CD4-positive, alpha-beta T cell treated with Interleukin-4 for 4 hours (primary cell): ENCODE measurements at regions not wholly inside any gene's neighbourhood (a gene's known extent, or its start where the extent isn't known, plus 50 kb on each side); places are given as distances from the start of the nearest gene placed in this dataset.
"Not testable (repeated sequence)": the region's sequence is repeated elsewhere in the genome, so short reads cannot be mapped to it uniquely, and the experiment has no call there.

ENCODE experiments used
- DNase-seq: peaks from one replicate; pipeline ENCODE4 v3.0.0-alpha.2; 2020

GRCh38 chr19:28614634-28615545 is 598.1 kb downstream of the UQCRFS1 start:
- no peak for DNase-seq

- DNase-seq, result no peak
Observed at GRCh38 chr19:28612275-28612769, 600.6 kb downstream of the UQCRFS1 start.

GRCh38 chr19:28611227-28611914 is 601.6 kb downstream of the UQCRFS1 start:
- not testable (repeated sequence) for DNase-seq

- no peak for DNase-seq
Observed at GRCh38 chr19:28610731-28611130, 602.2 kb downstream of the UQCRFS1 start.

DNA sequence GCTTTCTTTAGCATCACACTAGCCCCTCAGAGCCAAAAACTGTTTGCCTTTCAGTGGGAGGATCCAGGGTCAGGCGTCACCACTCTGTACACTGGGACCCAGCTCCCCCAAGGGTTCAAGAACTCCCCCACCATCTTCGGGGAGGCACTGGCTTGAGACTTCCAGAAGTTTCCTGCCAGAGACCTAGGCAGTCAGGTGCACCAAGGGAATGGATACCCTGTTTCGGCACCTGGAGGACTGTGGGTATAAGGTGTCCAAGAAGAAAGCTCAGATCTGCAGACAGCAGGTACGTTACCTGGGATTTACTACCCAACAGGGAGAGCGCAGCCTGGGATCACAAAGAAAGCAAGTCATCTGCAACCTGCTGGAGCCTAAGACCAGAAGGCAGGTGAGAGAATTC is 603.0 kb downstream of the UQCRFS1 start:
- DNase-seq, result no peak

DNA sequence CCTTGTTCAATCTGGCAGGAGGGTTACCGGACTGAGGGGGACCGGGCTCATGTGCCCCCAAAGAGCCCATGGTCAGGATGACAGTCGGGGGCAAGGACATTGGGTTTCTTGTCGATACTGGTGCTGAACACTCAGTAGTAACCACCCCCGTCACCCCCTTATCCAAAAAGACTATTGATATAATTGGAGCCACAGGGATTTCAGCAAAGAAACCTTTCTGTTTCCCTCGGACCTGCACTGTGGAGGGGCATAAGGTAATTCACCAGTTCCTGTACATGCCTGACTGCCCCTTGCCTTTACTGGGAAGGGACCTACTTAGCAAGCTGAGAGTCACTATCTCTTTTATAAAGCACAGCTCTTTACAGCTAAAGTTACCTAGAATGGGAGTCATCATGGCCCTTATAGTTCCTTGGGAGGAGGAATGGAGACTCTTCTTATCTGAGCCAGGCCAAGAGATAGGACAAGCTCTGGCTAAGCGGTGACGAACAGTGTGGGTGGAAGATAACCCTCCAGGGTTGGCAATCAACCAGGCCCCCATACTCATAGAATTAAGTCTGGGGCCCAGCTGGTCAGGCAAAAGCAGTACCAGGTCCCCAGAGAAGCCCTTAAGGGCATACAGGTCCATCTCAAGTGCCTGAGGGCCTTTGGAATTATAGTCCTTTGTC is 603.7 kb downstream of the UQCRFS1 start:
- DNase-seq, result no peak

GRCh38 chr19:28608292-28608691 is 604.7 kb downstream of the UQCRFS1 start:
- no peak for DNase-seq

DNA sequence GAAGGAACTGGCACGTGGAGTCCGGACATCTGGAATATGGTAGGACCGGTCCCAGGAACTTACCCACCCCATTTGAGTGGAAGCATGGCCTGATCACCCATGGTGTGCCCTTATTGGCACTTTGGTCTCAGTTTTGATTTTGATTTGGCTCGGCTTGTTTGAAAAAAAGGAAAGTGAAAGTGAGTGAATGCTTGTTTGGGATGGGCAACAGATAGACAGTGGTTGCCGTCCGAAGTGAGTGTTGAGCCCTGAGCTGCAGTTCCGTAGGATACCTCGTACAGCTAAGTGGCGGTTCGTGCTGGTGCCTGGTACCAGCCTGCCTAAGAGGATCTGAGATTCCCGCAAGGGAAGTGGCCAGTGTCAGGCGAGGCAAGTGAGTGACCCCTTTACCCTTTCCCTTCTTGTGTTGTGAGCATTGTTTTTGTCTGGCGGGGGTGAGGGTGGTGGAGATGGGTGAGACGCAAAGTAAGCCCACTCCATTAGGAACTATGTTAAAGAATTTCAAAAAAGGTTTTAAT is 605.8 kb downstream of the UQCRFS1 start:
- no peak for DNase-seq

DNA sequence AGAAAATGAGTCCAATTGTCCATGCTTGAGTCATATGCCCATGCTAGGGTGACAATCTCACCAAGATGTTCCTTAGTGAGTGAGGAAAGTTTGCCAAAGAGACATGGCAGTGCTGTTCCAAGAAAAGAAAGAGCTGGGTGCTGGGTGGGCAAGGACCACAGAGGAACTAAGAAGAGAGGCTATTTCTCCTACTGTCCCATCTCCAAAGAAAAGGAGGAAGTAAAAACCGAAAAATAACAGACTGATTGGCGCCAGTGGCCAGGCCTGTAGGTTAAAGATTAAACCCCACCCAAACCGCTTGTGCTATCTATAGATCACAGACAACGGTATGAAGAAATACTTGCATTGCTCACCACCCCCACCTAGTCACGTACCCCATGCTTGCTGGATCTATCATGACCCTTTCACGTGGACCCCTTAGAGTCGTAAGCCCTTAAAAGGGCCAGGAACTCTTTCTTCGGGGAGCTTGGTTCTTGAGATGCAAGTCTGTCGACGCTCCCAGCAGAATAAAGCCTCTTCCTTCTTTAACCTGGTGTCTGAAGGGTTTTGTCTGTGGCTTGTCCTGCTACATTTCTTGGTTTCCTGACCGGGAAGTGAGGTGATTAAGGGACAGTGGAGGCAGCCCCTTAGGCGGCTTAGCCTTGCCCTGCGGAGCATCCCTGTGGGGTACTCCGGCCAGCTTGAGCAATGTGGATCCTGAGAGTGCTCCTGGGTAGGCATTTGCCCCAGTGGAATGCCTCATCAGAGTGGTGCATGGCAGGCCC is 606.5 kb downstream of the UQCRFS1 start:
- no peak for DNase-seq

DNA sequence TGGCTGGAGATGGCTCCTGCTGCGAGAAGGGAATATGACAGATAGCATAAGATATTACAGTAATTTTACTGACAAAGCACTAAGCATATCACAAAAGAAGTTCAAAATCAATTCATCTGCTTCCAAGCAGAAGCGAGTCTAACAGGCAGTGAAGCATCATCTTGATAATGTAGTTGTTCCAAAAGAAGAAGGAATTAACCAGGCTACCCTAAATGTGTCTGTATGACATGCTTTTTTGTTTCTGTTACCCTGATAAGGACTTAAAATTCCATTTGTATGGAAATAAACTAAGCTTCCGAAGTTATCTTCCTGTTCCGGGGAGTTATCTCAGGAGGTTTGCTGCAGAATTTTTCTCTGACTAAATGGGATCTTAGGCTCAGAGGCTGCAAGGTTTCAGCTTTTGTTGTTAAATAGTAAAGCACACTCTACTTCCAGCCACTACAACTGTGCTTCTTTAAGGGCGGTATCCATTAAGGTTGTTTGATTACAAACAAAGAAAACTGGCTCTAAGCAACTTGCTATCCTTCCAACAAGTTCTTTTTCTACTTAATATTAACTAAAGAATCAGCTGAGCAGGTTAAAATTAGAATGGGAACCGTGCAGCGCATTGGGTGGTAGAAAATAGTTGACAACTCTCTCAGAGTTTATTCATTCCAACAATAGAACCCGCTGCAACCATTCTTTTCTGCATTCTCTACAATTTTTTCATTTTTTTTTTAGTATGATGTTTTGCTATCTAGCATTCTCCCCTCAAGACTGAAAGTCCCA is 607.3 kb downstream of the UQCRFS1 start:
- no peak for DNase-seq

- no peak for DNase-seq
Observed at GRCh38 chr19:28603453-28603852, 609.5 kb downstream of the UQCRFS1 start.

- no peak for DNase-seq
Observed at GRCh38 chr19:28602675-28603298, 610.2 kb downstream of the UQCRFS1 start.

- DNase-seq, result no peak
Observed at GRCh38 chr19:28601723-28602440, 611.1 kb downstream of the UQCRFS1 start.

GRCh38 chr19:28598861-28599260 is 614.1 kb downstream of the UQCRFS1 start:
- DNase-seq, result no peak

- DNase-seq, result no peak
Observed at GRCh38 chr19:28596561-28597071, 616.3 kb downstream of the UQCRFS1 start.

- DNase-seq, result no peak
Observed at GRCh38 chr19:28595722-28596480, 617.0 kb downstream of the UQCRFS1 start.

DNA sequence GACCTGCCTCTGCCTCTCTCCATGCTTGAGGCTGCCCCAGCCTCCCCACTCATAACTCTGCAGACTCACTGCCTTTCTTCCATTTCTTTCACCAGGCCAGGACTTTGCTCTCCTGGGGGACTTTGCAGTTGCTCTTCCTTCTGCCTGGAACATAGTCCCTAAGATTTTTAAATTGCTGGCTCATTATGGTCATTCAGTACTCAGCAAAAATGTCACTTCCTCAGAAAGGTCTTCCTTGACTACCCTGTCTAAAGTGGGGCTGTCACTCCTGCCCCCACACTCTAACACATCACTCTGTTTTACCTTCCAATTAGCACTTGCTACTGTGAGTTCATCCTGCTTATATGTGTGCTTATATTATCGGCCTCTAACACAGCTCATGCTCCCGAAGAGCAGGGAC is 618.2 kb downstream of the UQCRFS1 start:
- DNase-seq, result no peak

DNA sequence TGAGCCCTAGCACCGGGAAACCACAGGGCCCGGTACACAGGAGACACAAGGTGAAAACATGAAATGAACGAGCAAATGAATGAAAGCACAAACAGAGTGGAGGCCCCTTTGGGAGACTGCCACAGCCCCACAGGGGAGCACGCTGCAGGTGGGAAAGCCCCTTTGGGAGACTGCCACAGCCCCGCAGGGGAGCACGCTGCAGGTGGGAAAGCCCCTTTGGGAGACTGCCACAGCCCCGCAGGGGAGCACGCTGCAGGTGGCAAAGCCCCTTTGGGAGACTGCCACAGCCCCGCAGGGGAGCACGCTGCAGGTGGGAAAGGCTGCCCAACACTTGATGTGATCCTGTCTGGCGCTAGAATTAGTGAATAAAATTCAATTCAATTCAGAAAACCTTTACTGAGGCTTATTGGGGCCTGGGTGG is 623.0 kb downstream of the UQCRFS1 start:
- not testable (repeated sequence) for DNase-seq

DNA sequence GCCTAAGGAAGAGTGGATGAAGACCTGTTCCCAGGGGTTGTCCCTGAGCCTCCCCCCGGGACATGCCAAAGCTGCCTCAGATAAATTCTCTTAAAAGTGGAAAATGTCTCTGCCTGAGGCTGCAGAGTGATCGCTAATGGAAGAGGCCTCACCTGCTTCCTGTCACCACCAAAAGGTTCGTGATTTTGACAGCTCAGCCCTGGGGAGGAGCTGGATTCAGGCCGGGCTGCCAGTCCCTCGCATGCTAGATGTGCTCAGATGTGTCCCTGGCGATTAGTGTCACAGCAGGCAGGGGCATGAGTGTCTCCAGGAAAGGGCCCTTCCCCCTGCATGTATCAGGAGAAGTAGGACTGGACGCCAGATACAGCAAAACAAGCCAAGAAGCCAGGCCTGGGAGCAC is 626.5 kb downstream of the UQCRFS1 start:
- DNase-seq, result no peak
